ENCODE measurements at regions not wholly inside any gene's neighbourhood (a gene's known extent, or its start where the extent isn't known, plus 50 kb on each side); places are given as distances from the start of the nearest gene placed in this dataset.

- TF ChIP-seq POLR2A (IDR thresholded peaks at IDR 0.05): no peak
- no peak for TF ChIP-seq CTCF (IDR thresholded peaks at IDR 0.05)
Observed at GRCh38 chr6:132122871-132123270, 171.7 kb upstream of the CCN2 start.
